Activated CD8-positive, alpha-beta memory T cell treated with anti-CD3 and anti-CD28 coated beads, Interleukin-2, amount 10 ng/mL, durations not matched to agents 7 days and 5 days (primary cell): ENCODE measurements at regions not wholly inside any gene's neighbourhood (a gene's known extent, or its start where the extent isn't known, plus 50 kb on each side); places are given as distances from the start of the nearest gene placed in this dataset.

Experiments
- ATAC-seq: fragments of 150-1000 bp; cut with Tn5 transposase; one replicate; pipeline ENCODE4 v1.10.0; 2021; ENCODE audit warnings: moderate library complexity
- CTCF ChIA-PET: fragments of 350-600 bp; sonication (Branson Sonifier 250); formaldehyde crosslinking; loops from one replicate; lab custom pipeline; 2021; ENCODE audit warnings: antibody characterized with exemption; lab: Charles Lee
- DNase-seq: peaks from one replicate; pipeline ENCODE4 v3.0.0-alpha.2; 2020
- H3K27ac Mint-ChIP-seq: one replicate; pipeline ENCODE4 v1.8.0; 2021; ENCODE audit warnings: mild to moderate bottlenecking, mixed read lengths
- H3K27me3 Mint-ChIP-seq: one replicate; pipeline ENCODE4 v1.8.0; 2021; ENCODE audit warnings: mixed read lengths
- H3K36me3 Mint-ChIP-seq: one replicate; pipeline ENCODE4 v1.8.0; 2021; ENCODE audit warnings: mild to moderate bottlenecking, mixed read lengths
- H3K4me1 Mint-ChIP-seq: one replicate; pipeline ENCODE4 v1.8.0; 2021; ENCODE audit warnings: mixed read lengths
- H3K4me3 Mint-ChIP-seq: one replicate; pipeline ENCODE4 v1.8.0; 2021; ENCODE audit warnings: mild to moderate bottlenecking, moderate library complexity, mixed read lengths
- H3K9me3 Mint-ChIP-seq: one replicate; pipeline ENCODE4 v1.8.0; 2022; ENCODE audit warnings: low read depth, mixed read lengths

- no peaks in the 10 kb centered on the region for H3K27me3 Mint-ChIP-seq
- no peaks in the 10 kb centered on the region for H3K9me3 Mint-ChIP-seq
- no peak overlapping the region for H3K4me3 Mint-ChIP-seq
- peaks cover 2% of the 10 kb centered on the region for H3K36me3 Mint-ChIP-seq
- DNase-seq = no peak
- CTCF ChIA-PET = no interaction called here
- no peaks in the 10 kb centered on the region for H3K4me1 Mint-ChIP-seq
- H3K27ac Mint-ChIP-seq = no peak overlapping the region
- ATAC-seq = no peak
Observed at GRCh38 chr3:72673011-72673771, 175.1 kb downstream of the SHQ1 start.

GRCh38 chr3:72669224-72669623 lies 179.0 kb downstream of the SHQ1 start:
- H3K36me3 Mint-ChIP-seq = no peaks in the 10 kb centered on the region
- no peak for DNase-seq
- no peaks in the 10 kb centered on the region for H3K9me3 Mint-ChIP-seq
- H3K27me3 Mint-ChIP-seq = no peaks in the 10 kb centered on the region
- H3K4me1 Mint-ChIP-seq = no peaks in the 10 kb centered on the region
- no peak overlapping the region for H3K4me3 Mint-ChIP-seq
- no peak overlapping the region for H3K27ac Mint-ChIP-seq
- no peak for ATAC-seq
- CTCF ChIA-PET = no interaction called here

GRCh38 chr3:72666447-72666755 lies 181.8 kb downstream of the SHQ1 start:
- Mint-ChIP-seq H3K36me3 (no peaks in the 10 kb centered on the region), H3K27me3 (no peaks in the 10 kb centered on the region), H3K4me3 (no peak overlapping the region), H3K9me3 (no peaks in the 10 kb centered on the region), H3K27ac (no peak overlapping the region), H3K4me1 (no peaks in the 10 kb centered on the region)
- ATAC-seq (no peak), DNase-seq (no peak)
- CTCF ChIA-PET = interaction anchor here (0.6 to 2.4 kb wide), 11 partner anchors 9 to 785 kb away, joined by 3 to 19 read pairs (median 3); no protein-coding TSS in a partner anchor

GRCh38 chr3:72665701-72666446 lies 182.4 kb downstream of the SHQ1 start:
- CTCF ChIA-PET = interaction anchor here (0.6 to 2.4 kb wide), 13 partner anchors 10 to 784 kb away, joined by 3 to 19 read pairs (median 3); no protein-coding TSS in a partner anchor
- Mint-ChIP-seq H3K27me3 (no peaks in the 10 kb centered on the region), H3K4me3 (no peak overlapping the region), H3K36me3 (no peaks in the 10 kb centered on the region), H3K27ac (no peak overlapping the region), H3K4me1 (no peaks in the 10 kb centered on the region), H3K9me3 (no peaks in the 10 kb centered on the region)
- peak; percentile 52 for DNase-seq
- ATAC-seq = no peak

GRCh38 chr3:72665103-72665502 lies 183.1 kb downstream of the SHQ1 start:
- DNase-seq (no peak), ATAC-seq (no peak)
- H3K27ac Mint-ChIP-seq = no peak overlapping the region
- CTCF ChIA-PET = interaction anchor here (0.9 to 2.4 kb wide), 6 partner anchors 13 to 161 kb away, joined by 3 to 19 read pairs (median 3); no protein-coding TSS in a partner anchor
- no peaks in the 10 kb centered on the region for H3K9me3 Mint-ChIP-seq
- no peaks in the 10 kb centered on the region for H3K4me1 Mint-ChIP-seq
- H3K27me3 Mint-ChIP-seq = no peaks in the 10 kb centered on the region
- H3K4me3 Mint-ChIP-seq = no peak overlapping the region
- H3K36me3 Mint-ChIP-seq = no peaks in the 10 kb centered on the region

GRCh38 chr3:72664184-72664975 lies 183.9 kb downstream of the SHQ1 start:
- no peak for ATAC-seq
- no peaks in the 10 kb centered on the region for H3K36me3 Mint-ChIP-seq
- H3K27me3 Mint-ChIP-seq = no peaks in the 10 kb centered on the region
- no peak overlapping the region for H3K27ac Mint-ChIP-seq
- H3K4me1 Mint-ChIP-seq = no peaks in the 10 kb centered on the region
- DNase-seq = no peak
- CTCF ChIA-PET = interaction anchor here (0.6 to 1.3 kb wide), 3 partner anchors 86 to 299 kb away, joined by 3 read pairs; no protein-coding TSS in a partner anchor
- no peak overlapping the region for H3K4me3 Mint-ChIP-seq
- H3K9me3 Mint-ChIP-seq = no peaks in the 10 kb centered on the region

GRCh38 chr3:72663429-72663828 lies 184.8 kb downstream of the SHQ1 start:
- H3K27ac Mint-ChIP-seq = no peak overlapping the region
- no peak overlapping the region for H3K4me3 Mint-ChIP-seq
- no peaks in the 10 kb centered on the region for H3K27me3 Mint-ChIP-seq
- CTCF ChIA-PET = no interaction called here
- no peaks in the 10 kb centered on the region for H3K36me3 Mint-ChIP-seq
- DNase-seq (no peak), ATAC-seq (no peak)
- no peaks in the 10 kb centered on the region for H3K9me3 Mint-ChIP-seq
- H3K4me1 Mint-ChIP-seq = peaks cover under 1% of the 10 kb centered on the region

- no peak for ATAC-seq
Observed at GRCh38 chr3:72661115-72661457, 187.2 kb downstream of the SHQ1 start.

GRCh38 chr3:72660270-72661114 lies 187.8 kb downstream of the SHQ1 start:
- no peaks in the 10 kb centered on the region for H3K27me3 Mint-ChIP-seq

More at GRCh38 chr3:72661115-72661457, 187.2 kb downstream of the SHQ1 start:
- Mint-ChIP-seq H3K9me3 (no peaks in the 10 kb centered on the region), H3K36me3 (no peaks in the 10 kb centered on the region), H3K27ac (no peak overlapping the region), H3K27me3 (no peaks in the 10 kb centered on the region), H3K4me1 (peaks cover 9% of the 10 kb centered on the region), H3K4me3 (no peak overlapping the region)
- no peak for DNase-seq
- CTCF ChIA-PET = no interaction called here

GRCh38 chr3:72659596-72659995 lies 188.6 kb downstream of the SHQ1 start:
- H3K4me3 Mint-ChIP-seq = no peak overlapping the region
- H3K36me3 Mint-ChIP-seq = peaks cover 3% of the 10 kb centered on the region
- H3K9me3 Mint-ChIP-seq = no peaks in the 10 kb centered on the region
- no peak for DNase-seq
- H3K27me3 Mint-ChIP-seq = peaks cover 4% of the 10 kb centered on the region
- CTCF ChIA-PET = no interaction called here
- ATAC-seq = no peak
- H3K27ac Mint-ChIP-seq = no peak overlapping the region
- peaks cover 9% of the 10 kb centered on the region for H3K4me1 Mint-ChIP-seq

More at GRCh38 chr3:72660270-72661114, 187.8 kb downstream of the SHQ1 start:
- Mint-ChIP-seq H3K36me3 (no peaks in the 10 kb centered on the region), H3K9me3 (no peaks in the 10 kb centered on the region), H3K4me1 (peaks cover 9% of the 10 kb centered on the region), H3K27ac (no peak overlapping the region), H3K4me3 (no peak overlapping the region)
- DNase-seq (no peak), ATAC-seq (no peak)
- CTCF ChIA-PET = interaction anchor here (0.8 kb wide), 1 partner anchor 8 kb away, joined by 3 read pairs; no protein-coding TSS in a partner anchor

GRCh38 chr3:72659188-72659587 lies 189.1 kb downstream of the SHQ1 start:
- Mint-ChIP-seq H3K36me3 (peaks cover 6% of the 10 kb centered on the region), H3K9me3 (no peaks in the 10 kb centered on the region), H3K27me3 (peaks cover 7% of the 10 kb centered on the region), H3K4me3 (no peak overlapping the region), H3K4me1 (peaks cover 9% of the 10 kb centered on the region), H3K27ac (no peak overlapping the region)
- DNase-seq (no peak), ATAC-seq (no peak)
- CTCF ChIA-PET = no interaction called here

GRCh38 chr3:72658466-72659100 lies 189.7 kb downstream of the SHQ1 start:
- ATAC-seq (no peak), DNase-seq (no peak)
- Mint-ChIP-seq H3K27me3 (peaks cover 7% of the 10 kb centered on the region), H3K9me3 (no peaks in the 10 kb centered on the region), H3K4me1 (peaks cover 9% of the 10 kb centered on the region), H3K27ac (no peak overlapping the region), H3K4me3 (no peak overlapping the region), H3K36me3 (peaks cover 6% of the 10 kb centered on the region)
- CTCF ChIA-PET = no interaction called here
